ENCODE measurements at regions not wholly inside any gene's neighbourhood (a gene's known extent, or its start where the extent isn't known, plus 50 kb on each side); places are given as distances from the start of the nearest gene placed in this dataset.

DNA sequence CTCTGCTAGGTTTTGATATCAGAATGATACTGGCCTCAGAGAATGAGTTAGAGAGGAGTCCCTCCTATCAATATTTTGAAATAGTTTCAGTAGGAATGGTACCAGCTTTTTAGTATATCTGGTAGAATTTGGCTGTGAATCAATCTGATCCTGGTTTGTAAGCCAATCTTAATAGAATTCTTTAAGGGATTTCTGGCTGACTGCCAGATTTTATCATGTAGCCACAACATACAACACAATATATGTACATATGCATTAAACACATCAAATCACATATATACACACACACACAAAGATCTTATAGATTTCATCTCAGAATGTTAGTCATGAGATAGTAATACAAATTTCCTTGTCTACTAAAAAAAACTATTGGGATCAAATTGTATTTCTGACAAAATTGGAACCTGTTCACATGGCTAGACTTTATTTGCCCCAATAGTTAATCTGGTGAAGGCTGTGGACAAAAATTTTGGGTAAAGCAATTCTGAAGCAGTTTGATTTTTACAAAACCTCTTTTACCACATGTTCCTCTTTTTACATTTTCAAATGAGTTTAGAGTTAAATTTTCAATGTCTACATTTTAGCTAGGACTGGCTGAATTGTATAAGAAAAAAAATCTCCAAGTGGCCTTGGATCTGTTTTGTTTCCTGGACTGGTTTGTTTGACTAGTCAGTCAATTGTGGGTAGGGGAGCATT, 151.7 kb downstream of the FASLG start:
- TF ChIP-seq, protein P1, sequence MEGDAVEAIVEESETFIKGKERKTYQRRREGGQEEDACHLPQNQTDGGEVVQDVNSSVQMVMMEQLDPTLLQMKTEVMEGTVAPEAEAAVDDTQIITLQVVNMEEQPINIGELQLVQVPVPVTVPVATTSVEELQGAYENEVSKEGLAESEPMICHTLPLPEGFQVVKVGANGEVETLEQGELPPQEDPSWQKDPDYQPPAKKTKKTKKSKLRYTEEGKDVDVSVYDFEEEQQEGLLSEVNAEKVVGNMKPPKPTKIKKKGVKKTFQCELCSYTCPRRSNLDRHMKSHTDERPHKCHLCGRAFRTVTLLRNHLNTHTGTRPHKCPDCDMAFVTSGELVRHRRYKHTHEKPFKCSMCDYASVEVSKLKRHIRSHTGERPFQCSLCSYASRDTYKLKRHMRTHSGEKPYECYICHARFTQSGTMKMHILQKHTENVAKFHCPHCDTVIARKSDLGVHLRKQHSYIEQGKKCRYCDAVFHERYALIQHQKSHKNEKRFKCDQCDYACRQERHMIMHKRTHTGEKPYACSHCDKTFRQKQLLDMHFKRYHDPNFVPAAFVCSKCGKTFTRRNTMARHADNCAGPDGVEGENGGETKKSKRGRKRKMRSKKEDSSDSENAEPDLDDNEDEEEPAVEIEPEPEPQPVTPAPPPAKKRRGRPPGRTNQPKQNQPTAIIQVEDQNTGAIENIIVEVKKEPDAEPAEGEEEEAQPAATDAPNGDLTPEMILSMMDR (IDR thresholded peaks at IDR 0.05; ENCODE audit: borderline replicate concordance, control extremely low read depth, extremely low read depth, insufficient read depth, missing control alignments) = no peak
- in situ Hi-C loops (cut with MboI; ENCODE audit: low sequenced_read_pairs, unreplicated experiment) = no loop called here
- no peak for DNase-seq (ENCODE audit: low spot score)

DNA sequence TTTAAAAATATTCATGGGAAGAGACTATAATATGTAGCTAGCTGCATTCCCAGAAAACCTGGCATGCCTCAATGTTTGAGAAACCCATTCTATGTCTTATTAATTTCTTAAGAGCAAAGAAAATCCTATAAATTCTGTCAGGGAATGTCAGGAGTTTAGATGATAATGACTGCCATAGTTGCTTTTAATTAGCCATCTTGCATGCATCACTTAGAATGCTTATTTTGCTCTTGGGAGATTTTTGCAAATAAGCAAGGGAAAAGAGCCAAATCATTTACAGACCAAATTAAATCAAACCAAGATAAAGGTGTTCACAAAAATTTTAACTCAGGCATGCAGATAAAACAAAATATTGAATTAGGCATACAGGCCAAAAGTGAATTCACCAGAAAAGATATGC, 152.8 kb downstream of the FASLG start:
- in situ Hi-C loops (cut with MboI; ENCODE audit: low sequenced_read_pairs, unreplicated experiment) = no loop called here
- DNase-seq (ENCODE audit: low spot score) = no peak
- TF ChIP-seq, protein P1 (IDR thresholded peaks at IDR 0.05; ENCODE audit: borderline replicate concordance, control extremely low read depth, extremely low read depth, insufficient read depth, missing control alignments) = no peak

DNA sequence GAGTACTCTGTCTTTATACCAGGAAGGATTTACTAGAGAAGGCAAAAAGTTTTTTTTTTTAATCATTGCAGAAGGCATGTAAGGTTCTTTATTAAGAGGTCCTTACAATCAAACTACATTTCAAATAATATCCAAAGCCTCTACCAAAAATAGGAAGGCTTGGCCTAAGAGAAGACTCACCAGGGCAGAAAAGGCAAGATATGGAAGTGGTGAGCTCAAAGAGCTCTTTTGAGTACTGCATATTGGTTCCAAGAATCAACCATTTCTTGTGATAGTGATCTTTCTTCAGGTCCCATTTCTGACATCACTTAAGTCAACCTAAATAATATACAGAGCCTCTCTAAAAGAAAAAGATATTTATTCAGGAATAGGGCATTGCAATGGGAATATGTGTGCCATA, 153.2 kb downstream of the FASLG start:
- DNase-seq (ENCODE audit: low spot score) = no peak
- in situ Hi-C loops (cut with MboI; ENCODE audit: low sequenced_read_pairs, unreplicated experiment) = no loop called here
- TF ChIP-seq, protein P1 (IDR thresholded peaks at IDR 0.05; ENCODE audit: borderline replicate concordance, control extremely low read depth, extremely low read depth, insufficient read depth, missing control alignments) = no peak

DNA sequence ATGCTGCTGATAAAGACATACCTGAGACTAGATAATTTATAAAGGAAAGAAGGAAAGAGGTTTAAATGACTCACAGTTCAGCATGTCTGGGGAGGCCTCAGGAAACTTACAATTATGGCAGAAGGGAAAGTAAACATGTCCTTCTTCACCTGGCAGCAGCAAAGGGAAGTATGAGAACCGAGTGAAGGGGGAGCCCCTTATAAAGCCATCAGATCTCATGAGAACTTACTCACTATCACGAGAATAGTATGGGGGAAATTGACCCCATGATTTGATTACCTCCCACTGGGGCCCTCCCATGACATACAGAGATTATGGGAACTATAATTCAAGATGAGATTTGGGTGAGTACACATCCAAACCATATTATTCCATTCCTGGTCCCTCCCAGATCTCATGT, 154.4 kb downstream of the FASLG start:
- in situ Hi-C loops (cut with MboI; ENCODE audit: low sequenced_read_pairs, unreplicated experiment) = no loop called here
- DNase-seq (ENCODE audit: low spot score) = no peak
- TF ChIP-seq, protein P1 (IDR thresholded peaks at IDR 0.05; ENCODE audit: borderline replicate concordance, control extremely low read depth, extremely low read depth, insufficient read depth, missing control alignments) = no peak

DNA sequence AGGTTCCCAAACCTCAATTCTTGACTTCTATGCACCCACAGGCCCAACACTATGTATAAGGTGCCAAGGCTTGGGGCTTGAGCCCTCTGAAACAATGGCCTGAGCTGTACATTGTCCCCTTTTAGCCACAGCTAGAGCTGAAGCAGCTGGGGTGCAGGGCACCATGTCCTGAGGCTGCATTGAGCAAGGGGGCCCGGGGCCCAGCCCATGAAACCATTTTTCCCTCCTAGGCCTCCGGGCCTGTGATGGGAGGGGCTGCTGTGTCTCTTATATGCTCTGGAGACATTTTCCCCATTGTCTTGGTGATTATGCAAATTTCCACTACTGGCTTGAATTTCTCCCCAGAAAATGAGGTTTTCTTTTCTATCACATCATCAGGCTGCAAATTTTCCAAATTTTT, 155.5 kb downstream of the FASLG start:
- DNase-seq (ENCODE audit: low spot score) = no peak
- in situ Hi-C loops (cut with MboI; ENCODE audit: low sequenced_read_pairs, unreplicated experiment) = no loop called here
- TF ChIP-seq, protein P1 (IDR thresholded peaks at IDR 0.05; ENCODE audit: borderline replicate concordance, control extremely low read depth, extremely low read depth, insufficient read depth, missing control alignments) = no peak

DNA sequence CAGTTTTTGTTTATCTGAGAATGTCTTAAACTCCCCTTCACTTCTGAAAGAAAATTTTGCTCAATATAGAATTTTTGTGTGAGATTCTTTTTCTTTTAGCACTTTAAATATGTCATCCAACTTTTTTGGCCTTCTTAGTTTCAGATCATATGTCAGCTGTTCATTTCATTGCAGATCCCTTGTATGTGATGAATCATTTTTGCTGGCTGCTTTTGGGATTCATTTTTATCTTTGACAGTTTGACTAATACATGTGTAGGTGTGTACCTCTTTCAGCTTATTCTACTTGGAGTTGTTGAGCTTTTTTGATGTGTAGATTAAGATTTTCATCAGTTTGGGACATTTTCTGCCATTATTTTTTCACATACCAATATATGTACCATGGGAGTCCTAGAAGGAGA, 156.8 kb downstream of the FASLG start:
- TF ChIP-seq, protein P1 (IDR thresholded peaks at IDR 0.05; ENCODE audit: borderline replicate concordance, control extremely low read depth, extremely low read depth, insufficient read depth, missing control alignments) = no peak
- DNase-seq (ENCODE audit: low spot score) = no peak
- in situ Hi-C loops (cut with MboI; ENCODE audit: low sequenced_read_pairs, unreplicated experiment) = no loop called here
